ENCODE measurements at regions not wholly inside any gene's neighbourhood (a gene's known extent, or its start where the extent isn't known, plus 50 kb on each side); places are given as distances from the start of the nearest gene placed in this dataset.

DNA sequence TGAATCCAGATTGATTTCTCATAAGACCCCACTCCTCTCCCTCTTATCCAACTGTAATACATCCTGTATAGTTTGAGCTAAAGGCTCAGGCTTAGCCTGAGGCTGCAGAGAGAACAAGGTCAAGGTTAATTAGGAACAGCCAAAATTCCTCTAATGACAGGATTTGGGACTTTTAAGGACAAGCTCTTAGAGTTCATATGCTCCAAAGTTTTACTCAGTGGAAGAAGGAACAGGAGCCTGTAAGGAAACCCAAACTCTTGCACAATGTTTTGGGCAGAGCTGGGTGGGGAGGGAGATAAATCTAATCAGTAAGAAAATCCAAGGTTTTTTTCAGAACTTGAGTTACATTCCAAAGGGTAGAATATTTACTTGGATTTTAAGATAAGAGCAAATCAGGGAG lies 238.8 kb downstream of the QDPR start:
- TF ChIP-seq, protein P1, sequence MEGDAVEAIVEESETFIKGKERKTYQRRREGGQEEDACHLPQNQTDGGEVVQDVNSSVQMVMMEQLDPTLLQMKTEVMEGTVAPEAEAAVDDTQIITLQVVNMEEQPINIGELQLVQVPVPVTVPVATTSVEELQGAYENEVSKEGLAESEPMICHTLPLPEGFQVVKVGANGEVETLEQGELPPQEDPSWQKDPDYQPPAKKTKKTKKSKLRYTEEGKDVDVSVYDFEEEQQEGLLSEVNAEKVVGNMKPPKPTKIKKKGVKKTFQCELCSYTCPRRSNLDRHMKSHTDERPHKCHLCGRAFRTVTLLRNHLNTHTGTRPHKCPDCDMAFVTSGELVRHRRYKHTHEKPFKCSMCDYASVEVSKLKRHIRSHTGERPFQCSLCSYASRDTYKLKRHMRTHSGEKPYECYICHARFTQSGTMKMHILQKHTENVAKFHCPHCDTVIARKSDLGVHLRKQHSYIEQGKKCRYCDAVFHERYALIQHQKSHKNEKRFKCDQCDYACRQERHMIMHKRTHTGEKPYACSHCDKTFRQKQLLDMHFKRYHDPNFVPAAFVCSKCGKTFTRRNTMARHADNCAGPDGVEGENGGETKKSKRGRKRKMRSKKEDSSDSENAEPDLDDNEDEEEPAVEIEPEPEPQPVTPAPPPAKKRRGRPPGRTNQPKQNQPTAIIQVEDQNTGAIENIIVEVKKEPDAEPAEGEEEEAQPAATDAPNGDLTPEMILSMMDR (optimal IDR thresholded peaks at IDR 0.05 in 1 of 3, IDR thresholded peaks at IDR 0.05 in 1 of 3, conservative IDR thresholded peaks at IDR 0.05 in 1 of 3; ENCODE audit: extremely low read depth in 1 of 3, insufficient read depth in 2 of 3, low read length in 3 of 3) = no peak
- no peak for TF ChIP-seq EZH2 (IDR thresholded peaks at IDR 0.05; ENCODE audit: low read length)

All from keratinocyte (primary cell).